Spleen (tissue), 11 donors: ENCODE measurements at regions not wholly inside any gene's neighbourhood (a gene's known extent, or its start where the extent isn't known, plus 50 kb on each side); places are given as distances from the start of the nearest gene placed in this dataset.

Source experiments
- DNase-seq: peaks from one replicate; pipeline ENCODE4 v3.0.0-alpha.2; 2020
- H3K27ac ChIP-seq, 8 donors: fragments of 200-600 bp; sonication (generic) in 7 of 8; 1 replicate in 4 of 8; 2 replicates in 4 of 8; pipeline versions ENCODE4 v1.5.0 to v1.8.0; 2016 to 2021; ENCODE audit warnings: inconsistent platforms in 4 of 8, mild to moderate bottlenecking in 4 of 8, moderate library complexity in 1 of 8
- H3K27me3 ChIP-seq, 7 donors: fragments of 200-600 bp; sonication (generic) in 6 of 7; replicated peaks in 1 of 7; 1 replicate in 4 of 7; 2 replicates in 3 of 7; pipeline versions ENCODE4 v1.5.0 to v1.8.0; 2016 to 2021; ENCODE audit warnings: inconsistent platforms in 3 of 7, mild to moderate bottlenecking in 1 of 7
- H3K36me3 ChIP-seq, 6 donors: fragments of 200-600 bp; sonication (generic) in 5 of 6; 1 replicate in 4 of 6; 2 replicates in 2 of 6; pipeline versions ENCODE4 v1.5.0 to v1.8.0; 2016 to 2021; ENCODE audit warnings: inconsistent platforms in 2 of 6
- H3K4me1 ChIP-seq, 6 donors: fragments of 200-600 bp; sonication (generic) in 5 of 6; 1 replicate in 3 of 6; 2 replicates in 3 of 6; pipeline versions ENCODE4 v1.5.0 to v1.8.0; 2016 to 2021; ENCODE audit warnings: inconsistent platforms in 3 of 6
- H3K4me3 ChIP-seq, 8 donors: fragments of 200-600 bp; sonication (generic) in 7 of 8; 1 replicate in 4 of 8; 2 replicates in 4 of 8; pipeline versions ENCODE4 v1.5.0 to v1.8.0; 2016 to 2021; ENCODE audit warnings: inconsistent platforms in 4 of 8, mild to moderate bottlenecking in 4 of 8, moderate library complexity in 2 of 8
- H3K9me3 ChIP-seq, 8 donors: fragments of 200-600 bp; sonication (generic) in 7 of 8; 1 replicate in 4 of 8; 2 replicates in 4 of 8; pipeline versions ENCODE4 v1.5.0 to v1.8.0; 2016 to 2021; ENCODE audit warnings: inconsistent platforms in 4 of 8
- POLR2A ChIP-seq, 3 donors: fragments of 450-650 bp; IDR thresholded peaks; one replicate each; pipeline ENCODE4 v1.5.1; 2017; ENCODE audit warnings: antibody characterized with exemption in 3 of 3, mild to moderate bottlenecking in 1 of 3
- POLR2AphosphoS5 ChIP-seq, 3 donors: sonication (generic); formaldehyde crosslinking; IDR thresholded peaks; one replicate each; pipeline ENCODE4 v1.5.1; 2017; ENCODE audit warnings: antibody characterized with exemption in 3 of 3
- WGBS, 5 donors: extraction: QIAGEN DNeasy Blood & Tissue Kit in 3 of 5; methylation state at CpG; one replicate each; pipeline versions ENCODE4 v1.1.5 to v1.1.7; 2013 to 2018; 5-methylcytosine and 5-hydroxymethylcytosine counted together
- intact Hi-C: fragments of 100-400 bp; cut with DNase I; formaldehyde crosslinking; loops from one replicate; pipeline ENCODE4 v1.15.0; 2023; ENCODE audit warnings: low total_unique reads
- TF ChIP-seq, protein P1 (sequence below), 11 experiments: fragments of 200-600 bp in 7 of 11; fragments of 450-650 bp in 4 of 11; sonication (generic) in 4 of 11; IDR thresholded peaks in 8 of 11; conservative IDR thresholded peaks in 3 of 11; 1 replicate in 7 of 11; 2 replicates in 4 of 11; pipeline versions ENCODE4 v1.4.0 to v1.8.0; 2016 to 2021; ENCODE audit warnings: antibody characterized with exemption in 11 of 11, inconsistent platforms in 4 of 11, mild to moderate bottlenecking in 1 of 11
- donor health status: healthy with polysubstance abuse.
- donor health status: DM: no; HTN: no; CAD: no; lungs with moderate emphysema.
- donor health status: DM: no; HTN: no; CAD: no.
- donor health status: Bipolar disorder and iron deficiency.
- donor health status: healthy.
- donor health status: DM: no; HTN: no; CAD: no.
- donor health status: DM: yes; HTN: yes; CAD: no.

DNA sequence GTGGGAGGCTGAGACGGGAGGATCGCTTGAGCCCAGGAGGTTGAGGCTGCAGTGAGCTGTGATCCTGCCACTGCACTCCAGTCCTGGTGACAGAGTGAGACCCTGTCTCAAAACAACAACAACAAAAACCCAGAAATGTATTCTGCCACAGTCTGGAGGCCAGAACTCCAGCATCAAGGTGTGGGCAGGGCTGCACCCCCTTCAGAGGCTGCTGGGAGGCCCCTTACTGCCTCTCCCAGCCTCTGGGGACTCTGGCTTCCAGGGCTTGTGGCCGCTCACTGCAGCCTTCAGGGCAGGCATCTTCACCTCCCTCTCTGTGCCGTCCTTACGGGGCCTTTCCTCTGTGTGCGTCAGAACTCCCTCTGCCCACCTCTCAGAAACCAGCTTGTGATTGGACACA, 209.4 kb upstream of the GSE1 start:
- intact Hi-C loops, result no loop called here
- DNase-seq, result no peak
- Histone ChIP-seq H3K9me3 (peaks cover 0 to 3% (median 0%) of the 10 kb centered on the region in 8 donors), H3K27ac (no peak overlapping the region), H3K36me3 (no peaks in the 10 kb centered on the region), H3K4me1 (peaks cover 0 to 18% (median 7%) of the 10 kb centered on the region in 6 donors), H3K27me3 (no peaks in the 10 kb centered on the region), H3K4me3 (no peak overlapping the region)
- 74 to 92% (median 87%) methylated on average over 5 to 6 of the region's 6 CpGs for WGBS, 5 donors
- TF ChIP-seq POLR2A (IDR thresholded peaks at IDR 0.05) (no peak), POLR2AphosphoS5 (IDR thresholded peaks at IDR 0.05) (no peak)
- TF ChIP-seq, protein P1, sequence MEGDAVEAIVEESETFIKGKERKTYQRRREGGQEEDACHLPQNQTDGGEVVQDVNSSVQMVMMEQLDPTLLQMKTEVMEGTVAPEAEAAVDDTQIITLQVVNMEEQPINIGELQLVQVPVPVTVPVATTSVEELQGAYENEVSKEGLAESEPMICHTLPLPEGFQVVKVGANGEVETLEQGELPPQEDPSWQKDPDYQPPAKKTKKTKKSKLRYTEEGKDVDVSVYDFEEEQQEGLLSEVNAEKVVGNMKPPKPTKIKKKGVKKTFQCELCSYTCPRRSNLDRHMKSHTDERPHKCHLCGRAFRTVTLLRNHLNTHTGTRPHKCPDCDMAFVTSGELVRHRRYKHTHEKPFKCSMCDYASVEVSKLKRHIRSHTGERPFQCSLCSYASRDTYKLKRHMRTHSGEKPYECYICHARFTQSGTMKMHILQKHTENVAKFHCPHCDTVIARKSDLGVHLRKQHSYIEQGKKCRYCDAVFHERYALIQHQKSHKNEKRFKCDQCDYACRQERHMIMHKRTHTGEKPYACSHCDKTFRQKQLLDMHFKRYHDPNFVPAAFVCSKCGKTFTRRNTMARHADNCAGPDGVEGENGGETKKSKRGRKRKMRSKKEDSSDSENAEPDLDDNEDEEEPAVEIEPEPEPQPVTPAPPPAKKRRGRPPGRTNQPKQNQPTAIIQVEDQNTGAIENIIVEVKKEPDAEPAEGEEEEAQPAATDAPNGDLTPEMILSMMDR (IDR thresholded peaks at IDR 0.05 in 8 of 11, conservative IDR thresholded peaks at IDR 0.05 in 3 of 11), result no peak

DNA sequence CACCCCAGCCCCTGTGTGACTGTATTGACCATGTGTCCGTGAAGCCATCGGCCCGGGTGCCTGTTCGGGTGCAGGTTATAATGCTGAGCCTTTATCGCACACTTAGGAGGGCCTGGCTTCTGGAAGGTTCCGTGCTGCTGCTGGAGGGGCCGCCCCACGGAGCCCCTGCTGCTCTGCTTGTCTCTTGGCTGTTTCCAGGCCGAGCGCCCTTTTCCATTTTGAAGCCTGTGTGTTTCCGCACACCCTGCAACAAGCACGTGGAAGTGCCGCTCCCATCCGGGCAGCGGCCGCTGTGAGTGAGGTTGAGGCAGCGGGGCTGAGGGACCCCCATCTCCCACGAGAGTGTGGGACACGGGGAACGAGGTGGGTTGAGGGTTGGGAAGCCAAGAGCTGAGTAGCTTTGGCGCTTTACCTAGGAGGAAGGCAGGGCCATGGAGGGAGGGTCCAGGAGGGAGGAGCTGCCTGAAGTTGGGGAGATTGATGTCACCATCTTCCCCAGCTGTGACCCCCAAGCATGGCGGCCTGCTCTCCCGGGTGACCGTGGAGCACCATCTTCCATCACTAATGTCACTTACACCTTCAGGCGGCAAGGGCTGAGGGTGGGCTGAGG, 200.1 kb upstream of the GSE1 start:
- peaks cover 0 to 14% (median 5%) of the 10 kb centered on the region in 8 donors for H3K9me3 ChIP-seq
- no peak overlapping the region for H3K27ac ChIP-seq
- peaks cover 0 to 9% (median 4%) of the 10 kb centered on the region in 6 donors for H3K4me1 ChIP-seq
- TF ChIP-seq POLR2A (IDR thresholded peaks at IDR 0.05) (no peak), POLR2AphosphoS5 (IDR thresholded peaks at IDR 0.05) (no peak)
- TF ChIP-seq, protein P1 (IDR thresholded peaks at IDR 0.05 in 8 of 11, conservative IDR thresholded peaks at IDR 0.05 in 3 of 11), result no peak
- no peaks in the 10 kb centered on the region for H3K36me3 ChIP-seq
- peak; percentile 69 for DNase-seq
- no peak overlapping the region for H3K4me3 ChIP-seq
- H3K27me3 ChIP-seq, result no peaks in the 10 kb centered on the region
- 91 to 96% (median 94%) methylated on average over 25 of the region's 25 CpGs for WGBS, 5 donors
- intact Hi-C loops, result no loop called here

DNA sequence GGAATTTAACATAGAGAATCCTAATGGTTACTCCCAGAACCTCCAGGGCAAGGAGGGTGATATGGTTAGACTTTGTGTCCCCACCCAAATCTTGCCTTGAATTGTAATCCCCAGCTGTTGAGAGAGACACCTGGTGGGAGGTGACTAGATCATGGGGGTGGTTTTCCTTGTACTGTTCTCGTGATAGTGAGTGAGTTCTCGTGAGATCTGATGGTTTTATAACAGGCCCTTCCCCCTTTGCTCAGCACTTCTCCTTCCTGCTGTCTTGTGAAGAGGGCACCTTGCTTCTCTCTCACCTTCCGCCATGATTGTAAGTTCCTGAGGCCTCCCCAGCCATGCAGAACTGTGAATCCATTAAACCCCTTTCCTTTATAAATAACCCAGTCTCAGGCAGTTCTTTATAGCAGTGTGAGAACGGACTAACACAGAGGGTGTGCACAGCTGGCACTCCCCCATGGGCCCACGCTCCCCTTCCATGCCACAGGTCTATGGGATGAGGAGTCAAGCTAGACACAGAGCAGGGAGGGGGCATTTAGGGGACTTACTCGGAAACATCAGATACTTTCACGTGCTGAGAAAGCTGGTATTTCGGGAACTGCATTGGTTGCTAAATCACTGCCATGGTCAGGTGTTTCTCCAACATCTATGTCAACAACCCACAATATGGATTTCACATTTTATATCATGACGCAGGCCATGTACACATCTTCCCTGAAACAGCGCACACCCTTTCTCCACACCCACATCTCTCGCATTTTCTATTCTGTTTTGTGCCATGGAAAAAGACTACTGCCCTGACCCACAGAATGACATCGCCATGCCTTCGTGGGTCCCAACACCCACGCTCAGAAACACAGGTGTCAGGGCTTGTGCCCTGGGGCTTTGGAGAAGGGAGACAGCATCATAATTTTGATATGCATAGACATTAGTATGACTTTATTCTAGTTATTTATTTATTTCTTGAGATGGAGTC, 199.1 kb upstream of the GSE1 start:
- H3K9me3 ChIP-seq, result peaks cover 0 to 14% (median 5%) of the 10 kb centered on the region in 8 donors
- H3K36me3 ChIP-seq, result no peaks in the 10 kb centered on the region
- TF ChIP-seq POLR2A (IDR thresholded peaks at IDR 0.05) (no peak), POLR2AphosphoS5 (IDR thresholded peaks at IDR 0.05) (no peak)
- TF ChIP-seq, protein P1 (IDR thresholded peaks at IDR 0.05 in 8 of 11, conservative IDR thresholded peaks at IDR 0.05 in 3 of 11), result no peak
- WGBS, 5 donors, result 84 to 92% (median 92%) methylated on average over 14 of the region's 14 CpGs
- H3K27ac ChIP-seq, result no peak overlapping the region
- H3K27me3 ChIP-seq, result no peaks in the 10 kb centered on the region
- no peak overlapping the region for H3K4me3 ChIP-seq
- intact Hi-C loops, result no loop called here
- peak; percentile 42 for DNase-seq
- peaks cover 0 to 9% (median 4%) of the 10 kb centered on the region in 6 donors for H3K4me1 ChIP-seq
